ENCODE measurements at regions not wholly inside any gene's neighbourhood (a gene's known extent, or its start where the extent isn't known, plus 50 kb on each side); places are given as distances from the start of the nearest gene placed in this dataset.

- TF ChIP-seq CTCF (IDR thresholded peaks at IDR 0.05; ENCODE audit: insufficient read depth, low read length, poor library complexity, severe bottlenecking): no peak
- TF ChIP-seq EZH2phosphoT487 (conservative IDR thresholded peaks at IDR 0.05; ENCODE audit: low read length): no peak
These were observed 1001.7 kb downstream of the BRD1 start for GRCh38 chr22:48825802-48826520.
